Kidney (tissue), 13 donors: ENCODE measurements at regions not wholly inside any gene's neighbourhood (a gene's known extent, or its start where the extent isn't known, plus 50 kb on each side); places are given as distances from the start of the nearest gene placed in this dataset.

ENCODE experiments used
- DNase-seq, 5 donors: peaks; one replicate each; pipeline ENCODE4 v3.0.0-alpha.2; 2013 to 2020
- FAIRE-seq: peaks from 2 replicates; lab custom pipeline; 2012; peaks lifted over from hg19 to GRCh38; lab: Jason Lieb, UNC
- H3K27ac ChIP-seq, 2 donors: one replicate each; pipeline ENCODE4 v1.7.0; 2013; ENCODE audit warnings: low read depth in 2 of 2, low read length in 2 of 2, inconsistent platforms in 1 of 2
- H3K27me3 ChIP-seq: one replicate; pipeline ENCODE4 v1.7.1; 2013; ENCODE audit warnings: low read length, inconsistent platforms; ENCODE audit not compliant: control insufficient read depth, insufficient read depth
- H3K36me3 ChIP-seq, 3 donors: one replicate each; pipeline versions ENCODE4 v1.7.0 to v1.7.1; 2013; ENCODE audit warnings: low read length in 3 of 3, control low read depth in 1 of 3, inconsistent platforms in 1 of 3; ENCODE audit not compliant: insufficient read depth in 3 of 3, control insufficient read depth in 2 of 3
- H3K4me1 ChIP-seq, 3 donors: one replicate each; pipeline versions ENCODE4 v1.7.0 to v1.7.1; 2013; ENCODE audit warnings: low read length in 3 of 3, inconsistent platforms in 1 of 3, low read depth in 1 of 3; ENCODE audit not compliant: control insufficient read depth in 2 of 3, insufficient read depth in 2 of 3
- H3K4me3 ChIP-seq, 3 donors: one replicate each; pipeline versions ENCODE4 v1.7.0 to v1.8.1; 2013; ENCODE audit warnings: low read length in 3 of 3, control low read depth in 1 of 3, inconsistent platforms in 1 of 3
- H3K9ac ChIP-seq, 3 donors: one replicate each; pipeline versions ENCODE4 v1.7.0 to v1.7.1; 2013; ENCODE audit warnings: low read length in 3 of 3, control low read depth in 1 of 3, inconsistent platforms in 1 of 3
- H3K9me3 ChIP-seq, 3 donors: one replicate each; pipeline versions ENCODE4 v1.7.0 to v1.7.1; 2013; ENCODE audit warnings: low read length in 3 of 3, control low read depth in 1 of 3, inconsistent platforms in 1 of 3; ENCODE audit not compliant: control insufficient read depth in 2 of 3, insufficient read depth in 1 of 3
- CTCF ChIP-seq: IDR thresholded peaks from 3 replicates; pipeline ENCODE4 v1.5.1; 2012; ENCODE audit warnings: mild to moderate bottlenecking, moderate library complexity, borderline replicate concordance; ENCODE audit not compliant: insufficient read depth; ENCODE audit errors: extremely low read depth
- intact Hi-C: fragments of 100-400 bp; cut with DNase I; formaldehyde crosslinking; loops from one replicate; pipeline ENCODE4 v1.11.1; 2022
- donor health status: control.
- donor health status: control.
- donor health status: control.
- donor health status: control.
- donor health status: control.
- donor health status: DM: yes; HTN: yes; CAD: no.
- donor health status: Normal renal cell carcinoma (clear cell type).

DNA sequence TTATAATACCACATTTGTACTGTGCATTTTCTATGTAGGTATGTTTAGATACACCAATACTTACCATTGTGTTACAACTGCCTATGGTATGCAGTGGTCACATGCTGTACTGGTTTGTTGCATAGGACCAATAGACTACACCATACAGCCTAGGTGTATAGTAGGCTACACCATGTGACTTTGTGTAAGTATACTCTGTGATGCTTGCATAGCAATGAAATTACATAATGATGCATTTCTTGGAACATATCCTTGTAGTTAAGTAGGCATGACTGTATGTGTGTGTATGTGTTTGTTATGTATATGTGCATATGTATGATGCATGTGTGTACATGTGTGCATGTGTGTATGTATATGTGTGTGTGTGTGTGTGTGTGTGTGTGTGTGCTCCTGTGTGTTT lies 157.6 kb downstream of the TDRD15 start:
- TF ChIP-seq CTCF: no peak
- Histone ChIP-seq H3K9ac (no peak overlapping the region), H3K4me1 (peaks cover 0 to 13% (median 2%) of the 10 kb centered on the region in 3 donors), H3K27me3 (no peaks in the 10 kb centered on the region), H3K27ac (no peak overlapping the region), H3K36me3 (no peaks in the 10 kb centered on the region), H3K9me3 (no peaks in the 10 kb centered on the region), H3K4me3 (no peak overlapping the region)
- intact Hi-C loops: no loop called here
- FAIRE-seq (no peak), DNase-seq (no peak)

- H3K27ac ChIP-seq: no peak overlapping the region
- peaks cover 0 to 10% (median 0%) of the 10 kb centered on the region in 3 donors for H3K4me1 ChIP-seq
- H3K9me3 ChIP-seq: no peaks in the 10 kb centered on the region
- H3K4me3 ChIP-seq: no peak overlapping the region
- H3K36me3 ChIP-seq: no peaks in the 10 kb centered on the region
- no peak for DNase-seq
- intact Hi-C loops: no loop called here
- H3K9ac ChIP-seq: no peak overlapping the region
- no peak for FAIRE-seq
- H3K27me3 ChIP-seq: no peaks in the 10 kb centered on the region
- no peak for TF ChIP-seq CTCF
These were observed 158.2 kb downstream of the TDRD15 start for GRCh38 chr2:21281791-21282514.

DNA sequence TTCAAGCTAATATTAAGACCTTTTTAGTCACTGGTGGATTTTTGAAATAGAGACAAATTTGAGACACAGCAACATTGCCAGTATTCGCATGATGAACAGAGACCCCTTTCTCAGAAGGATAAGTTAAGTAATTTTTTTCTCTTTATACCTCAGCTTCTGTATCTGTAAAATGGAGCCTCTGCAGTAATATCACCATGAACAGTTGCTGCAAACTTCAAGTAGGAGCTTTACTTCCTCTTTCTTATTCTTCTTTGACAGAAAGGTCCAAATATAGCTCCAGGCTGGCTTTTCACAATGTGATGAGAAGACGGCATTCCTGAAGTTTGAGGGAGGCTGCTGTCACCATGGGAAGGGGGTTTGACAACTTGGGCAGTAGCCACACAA lies 158.7 kb downstream of the TDRD15 start:
- no peak for TF ChIP-seq CTCF
- Histone ChIP-seq H3K36me3 (no peaks in the 10 kb centered on the region), H3K27me3 (no peaks in the 10 kb centered on the region), H3K4me3 (no peak overlapping the region), H3K9ac (no peak overlapping the region), H3K27ac (no peak overlapping the region), H3K9me3 (no peaks in the 10 kb centered on the region), H3K4me1 (peaks cover 0 to 4% (median 0%) of the 10 kb centered on the region in 3 donors)
- no peak for FAIRE-seq
- intact Hi-C loops: no loop called here
- DNase-seq: no peak

- DNase-seq (no peak), FAIRE-seq (no peak)
- Histone ChIP-seq H3K27ac (no peak overlapping the region), H3K27me3 (no peaks in the 10 kb centered on the region), H3K36me3 (no peaks in the 10 kb centered on the region), H3K9ac (no peak overlapping the region), H3K4me1 (no peaks in the 10 kb centered on the region), H3K4me3 (no peak overlapping the region), H3K9me3 (no peaks in the 10 kb centered on the region)
- no peak for TF ChIP-seq CTCF
- intact Hi-C loops: no loop called here
These were observed 164.5 kb downstream of the TDRD15 start for GRCh38 chr2:21288299-21288698.
